Colon (tissue), 2 donors: ENCODE measurements at regions not wholly inside any gene's neighbourhood (a gene's known extent, or its start where the extent isn't known, plus 50 kb on each side); places are given as distances from the start of the nearest gene placed in this dataset.
"Not testable (repeated sequence)": the region's sequence is repeated elsewhere in the genome, so short reads cannot be mapped to it uniquely, and the experiment has no call there.

ENCODE experiments used
- FAIRE-seq: peaks from 2 replicates; lab custom pipeline; 2012; peaks lifted over from hg19 to GRCh38; lab: Jason Lieb, UNC
- donor health status: control.
- donor health status: control.

GRCh38 chr19:23470873-23471545 is 75.7 kb upstream of the ZNF91 start:
- FAIRE-seq: no peak

GRCh38 chr19:23464349-23464748 is 69.1 kb upstream of the ZNF91 start:
- not testable (repeated sequence) for FAIRE-seq

GRCh38 chr19:23461120-23461519 is 65.8 kb upstream of the ZNF91 start:
- no peak for FAIRE-seq

GRCh38 chr19:23460656-23461055 is 65.4 kb upstream of the ZNF91 start:
- FAIRE-seq: no peak
